HEK293 (cell line): ENCODE measurements at regions not wholly inside any gene's neighbourhood (a gene's known extent, or its start where the extent isn't known, plus 50 kb on each side); places are given as distances from the start of the nearest gene placed in this dataset.

Experiments used
- CTCF ChIA-PET: fragments of 350-600 bp; formaldehyde crosslinking; extraction: SDS; loops from one replicate; lab custom pipeline; 2021; ENCODE audit warnings: antibody characterized with exemption; lab: Yijun Ruan, JAX
- POLR2A ChIA-PET: fragments of 300-600 bp; formaldehyde crosslinking; extraction: SDS; loops from one replicate; lab custom pipeline; 2020; ENCODE audit warnings: antibody characterized with exemption, inconsistent platforms; lab: Yijun Ruan, JAX
- H3K27ac ChIP-seq: fragments of 200-500 bp; sonication (Bioruptor generic); 2 replicates; pipeline ENCODE4 v1.5.1; 2014; ENCODE audit warnings: low read depth, low read length, control low read depth, inconsistent platforms; ENCODE audit errors: extremely low read depth
- H3K36me3 ChIP-seq, 2 experiments: fragments of 200-500 bp in 1 of 2; sonication (Bioruptor generic) in 1 of 2; 1 replicate in 1 of 2; 2 replicates in 1 of 2; pipeline ENCODE4 v1.5.1; 2014 to 2017; ENCODE audit warnings: inconsistent platforms in 2 of 2, low read length in 2 of 2; ENCODE audit not compliant: control insufficient read depth in 2 of 2, insufficient read depth in 1 of 2
- H3K4me1 ChIP-seq: fragments of 200-500 bp; sonication (Bioruptor generic); 2 replicates; pipeline ENCODE4 v1.5.1; 2014; ENCODE audit warnings: mild to moderate bottlenecking, low read length, inconsistent platforms; ENCODE audit not compliant: control insufficient read depth, insufficient read depth
- H3K4me3 ChIP-seq: 2 replicates; pipeline ENCODE4 v1.5.1; 2011; ENCODE audit warnings: low read depth, mild to moderate bottlenecking, control low read depth, low read length, moderate library complexity
- H3K9me3 ChIP-seq: fragments of 200-500 bp; sonication (Bioruptor generic); 2 replicates; pipeline ENCODE4 v1.5.1; 2014; ENCODE audit warnings: low read depth, low read length, inconsistent platforms; ENCODE audit not compliant: control insufficient read depth, insufficient read depth
- EGR2 ChIP-seq: fragments of 450-650 bp; formaldehyde crosslinking; IDR thresholded peaks from 2 replicates; pipeline ENCODE4 v1.5.1; 2016; ENCODE audit warnings: low read depth, missing biosample characterization, missing genetic modification characterization
- GLI2 ChIP-seq: fragments of 450-650 bp; formaldehyde crosslinking; IDR thresholded peaks from 2 replicates; pipeline ENCODE4; 2017; ENCODE audit warnings: missing biosample characterization, missing genetic modification characterization, low read depth, borderline replicate concordance
- GLIS2 ChIP-seq: fragments of 450-650 bp; formaldehyde crosslinking; IDR thresholded peaks from 2 replicates; pipeline ENCODE4 v1.5.1; 2016; ENCODE audit warnings: missing biosample characterization, missing genetic modification characterization
- KLF1 ChIP-seq: fragments of 450-650 bp; formaldehyde crosslinking; IDR thresholded peaks from 2 replicates; pipeline ENCODE4 v1.5.1; 2016; ENCODE audit warnings: missing biosample characterization, missing genetic modification characterization
- SCRT2 ChIP-seq: fragments of 450-650 bp; formaldehyde crosslinking; IDR thresholded peaks from 2 replicates; pipeline ENCODE4 v1.5.1; 2016; ENCODE audit warnings: missing biosample characterization, missing genetic modification characterization
- SETDB1 ChIP-seq: IDR thresholded peaks from one replicate; pipeline ENCODE4 v1.6.1; 2017; ENCODE audit warnings: mild to moderate bottlenecking, low read length, moderate library complexity, mixed read lengths; ENCODE audit not compliant: insufficient read length
- ZBTB48 ChIP-seq: fragments of 450-650 bp; formaldehyde crosslinking; IDR thresholded peaks from 2 replicates; pipeline ENCODE4 v1.5.1; 2016; ENCODE audit warnings: missing biosample characterization, missing genetic modification characterization
- ZBTB8A ChIP-seq: fragments of 450-650 bp; formaldehyde crosslinking; IDR thresholded peaks from 2 replicates; pipeline ENCODE4 v1.5.1; 2016; ENCODE audit warnings: missing biosample characterization, missing genetic modification characterization
- ZFP3 ChIP-seq: fragments of 450-650 bp; formaldehyde crosslinking; IDR thresholded peaks from 2 replicates; pipeline ENCODE4 v1.5.1; 2016; ENCODE audit warnings: low read depth, missing biosample characterization, missing genetic modification characterization
- ZFP37 ChIP-seq: fragments of 450-650 bp; formaldehyde crosslinking; IDR thresholded peaks from 2 replicates; pipeline ENCODE4 v1.5.1; 2016; ENCODE audit warnings: missing biosample characterization, missing genetic modification characterization
- ZNF112 ChIP-seq: fragments of 450-650 bp; formaldehyde crosslinking; IDR thresholded peaks from 2 replicates; pipeline ENCODE4 v1.5.0; 2017; ENCODE audit warnings: missing biosample characterization, missing genetic modification characterization
- ZNF169 ChIP-seq: fragments of 450-650 bp; formaldehyde crosslinking; IDR thresholded peaks from 2 replicates; pipeline ENCODE4 v1.5.1; 2016; ENCODE audit warnings: missing biosample characterization, missing genetic modification characterization
- ZNF174 ChIP-seq: fragments of 450-650 bp; formaldehyde crosslinking; IDR thresholded peaks from 2 replicates; pipeline ENCODE4 v1.5.0; 2017; ENCODE audit warnings: missing biosample characterization, mild to moderate bottlenecking, missing genetic modification characterization
- ZNF211 ChIP-seq: fragments of 450-650 bp; formaldehyde crosslinking; IDR thresholded peaks from 2 replicates; pipeline ENCODE4 v1.5.1; 2016; ENCODE audit warnings: low read depth, missing biosample characterization, missing genetic modification characterization
- ZNF214 ChIP-seq: fragments of 450-650 bp; formaldehyde crosslinking; IDR thresholded peaks from 2 replicates; pipeline ENCODE4 v1.5.1; 2017; ENCODE audit warnings: missing biosample characterization, mild to moderate bottlenecking, missing genetic modification characterization, borderline replicate concordance
- ZNF266 ChIP-seq: fragments of 450-650 bp; formaldehyde crosslinking; IDR thresholded peaks from 2 replicates; pipeline ENCODE4 v1.5.1; 2016; ENCODE audit warnings: missing biosample characterization, missing genetic modification characterization, low read depth
- ZNF302 ChIP-seq: fragments of 450-650 bp; formaldehyde crosslinking; IDR thresholded peaks from 2 replicates; pipeline ENCODE4 v1.5.1; 2016; ENCODE audit warnings: missing biosample characterization, missing genetic modification characterization, low read depth
- ZNF426 ChIP-seq: fragments of 450-650 bp; formaldehyde crosslinking; IDR thresholded peaks from 2 replicates; pipeline ENCODE4 v1.5.1; 2017; ENCODE audit warnings: missing biosample characterization, missing genetic modification characterization, mild to moderate bottlenecking, inconsistent platforms, moderate library complexity
- ZNF548 ChIP-seq: fragments of 450-650 bp; formaldehyde crosslinking; IDR thresholded peaks from 2 replicates; pipeline ENCODE4 v1.5.1; 2016; ENCODE audit warnings: missing biosample characterization, missing genetic modification characterization
- ZNF558 ChIP-seq: fragments of 450-650 bp; formaldehyde crosslinking; IDR thresholded peaks from 2 replicates; pipeline ENCODE4 v1.5.1; 2016; ENCODE audit warnings: missing biosample characterization, missing genetic modification characterization
- ZNF701 ChIP-seq: fragments of 450-650 bp; formaldehyde crosslinking; IDR thresholded peaks from 2 replicates; pipeline ENCODE4 v1.5.1; 2016; ENCODE audit warnings: missing biosample characterization, missing genetic modification characterization
- ZNF777 ChIP-seq: fragments of 450-650 bp; formaldehyde crosslinking; IDR thresholded peaks from 2 replicates; pipeline ENCODE4 v1.5.1; 2017; ENCODE audit warnings: missing biosample characterization, missing genetic modification characterization, borderline replicate concordance
- ZNF830 ChIP-seq: fragments of 450-650 bp; IDR thresholded peaks from 2 replicates; pipeline ENCODE4 v1.5.0; 2018; ENCODE audit warnings: missing biosample characterization, missing genetic modification characterization, low read depth, mild to moderate bottlenecking, moderate library complexity
- ZSCAN23 ChIP-seq: fragments of 450-650 bp; formaldehyde crosslinking; IDR thresholded peaks from 2 replicates; pipeline ENCODE4 v1.5.1; 2016; ENCODE audit warnings: missing biosample characterization, missing genetic modification characterization
- TF ChIP-seq, protein P1 (sequence below): fragments of 450-650 bp; formaldehyde crosslinking; IDR thresholded peaks from 2 replicates; pipeline ENCODE4 v1.5.1; 2016; ENCODE audit warnings: missing biosample characterization, missing genetic modification characterization
- TF ChIP-seq, protein P2 (sequence below): fragments of 450-650 bp; formaldehyde crosslinking; IDR thresholded peaks from 2 replicates; pipeline ENCODE4 v1.5.1; 2017; ENCODE audit warnings: missing biosample characterization, missing genetic modification characterization
- TF ChIP-seq, protein P3 (sequence below): fragments of 450-650 bp; IDR thresholded peaks from 2 replicates; pipeline ENCODE4 v1.5.1; 2018; ENCODE audit warnings: missing biosample characterization, missing genetic modification characterization
- TF ChIP-seq, protein P4 (sequence below): fragments of 450-650 bp; formaldehyde crosslinking; IDR thresholded peaks from 2 replicates; pipeline ENCODE4 v1.5.1; 2016; ENCODE audit warnings: missing biosample characterization, missing genetic modification characterization
- TF ChIP-seq, protein P5 (sequence below): fragments of 450-650 bp; formaldehyde crosslinking; IDR thresholded peaks from 2 replicates; pipeline ENCODE4 v1.5.1; 2016; ENCODE audit warnings: missing biosample characterization, missing genetic modification characterization
- TF ChIP-seq, protein P6 (sequence below): fragments of 450-650 bp; formaldehyde crosslinking; IDR thresholded peaks from 2 replicates; pipeline ENCODE4 v1.5.1; 2016; ENCODE audit warnings: missing biosample characterization, missing genetic modification characterization

DNA sequence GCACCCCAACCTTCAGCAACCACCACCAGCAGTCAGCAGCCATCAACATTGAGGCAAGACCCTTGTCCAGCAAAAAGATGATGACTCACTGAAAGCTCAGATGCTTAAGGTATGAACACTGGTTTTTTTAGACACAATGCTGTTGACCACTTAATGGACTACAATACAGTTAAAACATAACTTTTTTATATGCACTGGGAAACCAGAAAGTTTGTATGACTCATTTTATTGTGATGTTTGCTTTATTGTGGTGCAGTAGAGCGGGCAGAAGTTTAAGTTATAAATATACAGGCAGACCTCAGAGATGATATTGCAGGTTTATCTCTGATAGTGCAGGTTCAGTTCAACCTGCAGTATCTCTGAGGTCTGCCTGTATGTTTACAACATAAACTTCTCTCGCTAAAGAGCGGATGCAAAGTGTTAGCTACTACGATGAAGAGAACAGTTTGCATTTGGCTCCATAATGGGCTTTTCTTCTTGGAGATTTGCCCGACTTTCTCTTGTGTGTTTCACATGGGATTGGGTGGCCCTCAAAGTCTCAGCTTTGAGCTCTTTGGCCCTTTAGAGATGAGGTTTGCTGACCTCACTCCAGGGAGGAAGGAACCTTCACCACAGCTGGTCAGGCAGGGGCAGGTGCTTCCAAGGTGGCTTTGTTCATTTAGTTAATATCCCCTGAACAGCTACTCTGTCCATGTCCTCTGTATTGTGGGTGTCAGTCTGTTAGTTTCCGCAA, 84.4 kb upstream of the SHH start:
- Histone ChIP-seq H3K4me1 (no peaks in the 10 kb centered on the region), H3K4me3 (no peak overlapping the region), H3K9me3 (no peaks in the 10 kb centered on the region), H3K27ac (no peak overlapping the region), H3K36me3 (no peaks in the 10 kb centered on the region)
- ChIA-PET POLR2A (no interaction called here), CTCF (interaction anchor here (1.1 kb wide), 1 partner anchor 15 kb away, joined by 3 read pairs; no protein-coding TSS in a partner anchor)
- TF ChIP-seq KLF1 (tag by site-specific recombination), result no peak
- TF ChIP-seq ZNF214, result no peak
- no peak for TF ChIP-seq ZNF266 (tag by site-specific recombination)
- no peak for TF ChIP-seq ZFP37 (tag by site-specific recombination)
- no peak for TF ChIP-seq ZNF701 (tag by site-specific recombination)
- TF ChIP-seq ZNF112 (tag by site-specific recombination), result no peak
- TF ChIP-seq ZBTB8A (tag by site-specific recombination), result no peak
- TF ChIP-seq ZNF558 (tag by site-specific recombination), result no peak
- TF ChIP-seq GLIS2 (tag by site-specific recombination), result no peak
- no peak for TF ChIP-seq ZNF777 (tag by site-specific recombination)
- TF ChIP-seq SETDB1, result no peak
- no peak for TF ChIP-seq GLI2
- TF ChIP-seq ZNF830 (tag by site-specific recombination), result no peak
- no peak for TF ChIP-seq EGR2 (tag by site-specific recombination)

DNA sequence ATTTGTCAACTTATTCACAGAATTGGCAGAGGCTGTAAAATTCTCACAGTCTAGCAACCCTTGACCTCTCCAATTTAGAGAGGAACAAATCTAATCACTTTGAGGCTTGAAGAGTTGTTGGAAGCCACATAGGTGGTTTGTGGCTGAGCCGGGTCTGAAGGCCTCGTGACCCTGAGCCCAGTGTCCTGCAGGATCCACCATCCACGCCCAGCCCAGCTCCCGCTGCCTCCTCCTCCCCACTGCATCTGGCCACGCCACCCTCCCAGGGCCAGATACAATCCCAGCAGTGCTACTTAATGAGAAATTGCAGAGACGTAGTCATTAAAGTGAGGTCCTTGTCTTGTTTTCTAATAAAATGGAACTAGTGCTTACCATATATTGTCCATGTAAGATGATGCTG, 81.4 kb upstream of the SHH start:
- CTCF ChIA-PET, result no interaction called here
- H3K4me1 ChIP-seq, result no peaks in the 10 kb centered on the region
- no peak overlapping the region for H3K4me3 ChIP-seq
- POLR2A ChIA-PET, result no interaction called here
- no peaks in the 10 kb centered on the region for H3K36me3 ChIP-seq
- H3K27ac ChIP-seq, result no peak overlapping the region
- no peaks in the 10 kb centered on the region for H3K9me3 ChIP-seq
- TF ChIP-seq ZNF426 (tag by site-specific recombination) (no peak), ZNF211 (no peak), ZBTB48 (tag by site-specific recombination) (no peak), ZNF302 (tag by site-specific recombination) (no peak), ZNF548 (tag by site-specific recombination) (no peak), ZSCAN23 (tag by site-specific recombination) (no peak), ZNF169 (no peak), ZNF174 (tag by site-specific recombination) (no peak), SCRT2 (no peak), ZFP3 (tag by site-specific recombination) (no peak)
- TF ChIP-seq, protein P1, sequence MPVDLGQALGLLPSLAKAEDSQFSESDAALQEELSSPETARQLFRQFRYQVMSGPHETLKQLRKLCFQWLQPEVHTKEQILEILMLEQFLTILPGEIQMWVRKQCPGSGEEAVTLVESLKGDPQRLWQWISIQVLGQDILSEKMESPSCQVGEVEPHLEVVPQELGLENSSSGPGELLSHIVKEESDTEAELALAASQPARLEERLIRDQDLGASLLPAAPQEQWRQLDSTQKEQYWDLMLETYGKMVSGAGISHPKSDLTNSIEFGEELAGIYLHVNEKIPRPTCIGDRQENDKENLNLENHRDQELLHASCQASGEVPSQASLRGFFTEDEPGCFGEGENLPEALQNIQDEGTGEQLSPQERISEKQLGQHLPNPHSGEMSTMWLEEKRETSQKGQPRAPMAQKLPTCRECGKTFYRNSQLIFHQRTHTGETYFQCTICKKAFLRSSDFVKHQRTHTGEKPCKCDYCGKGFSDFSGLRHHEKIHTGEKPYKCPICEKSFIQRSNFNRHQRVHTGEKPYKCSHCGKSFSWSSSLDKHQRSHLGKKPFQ (tag by site-specific recombination), result no peak
- TF ChIP-seq, protein P2, sequence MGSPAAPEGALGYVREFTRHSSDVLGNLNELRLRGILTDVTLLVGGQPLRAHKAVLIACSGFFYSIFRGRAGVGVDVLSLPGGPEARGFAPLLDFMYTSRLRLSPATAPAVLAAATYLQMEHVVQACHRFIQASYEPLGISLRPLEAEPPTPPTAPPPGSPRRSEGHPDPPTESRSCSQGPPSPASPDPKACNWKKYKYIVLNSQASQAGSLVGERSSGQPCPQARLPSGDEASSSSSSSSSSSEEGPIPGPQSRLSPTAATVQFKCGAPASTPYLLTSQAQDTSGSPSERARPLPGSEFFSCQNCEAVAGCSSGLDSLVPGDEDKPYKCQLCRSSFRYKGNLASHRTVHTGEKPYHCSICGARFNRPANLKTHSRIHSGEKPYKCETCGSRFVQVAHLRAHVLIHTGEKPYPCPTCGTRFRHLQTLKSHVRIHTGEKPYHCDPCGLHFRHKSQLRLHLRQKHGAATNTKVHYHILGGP (tag by site-specific recombination), result no peak
- TF ChIP-seq, protein P3, sequence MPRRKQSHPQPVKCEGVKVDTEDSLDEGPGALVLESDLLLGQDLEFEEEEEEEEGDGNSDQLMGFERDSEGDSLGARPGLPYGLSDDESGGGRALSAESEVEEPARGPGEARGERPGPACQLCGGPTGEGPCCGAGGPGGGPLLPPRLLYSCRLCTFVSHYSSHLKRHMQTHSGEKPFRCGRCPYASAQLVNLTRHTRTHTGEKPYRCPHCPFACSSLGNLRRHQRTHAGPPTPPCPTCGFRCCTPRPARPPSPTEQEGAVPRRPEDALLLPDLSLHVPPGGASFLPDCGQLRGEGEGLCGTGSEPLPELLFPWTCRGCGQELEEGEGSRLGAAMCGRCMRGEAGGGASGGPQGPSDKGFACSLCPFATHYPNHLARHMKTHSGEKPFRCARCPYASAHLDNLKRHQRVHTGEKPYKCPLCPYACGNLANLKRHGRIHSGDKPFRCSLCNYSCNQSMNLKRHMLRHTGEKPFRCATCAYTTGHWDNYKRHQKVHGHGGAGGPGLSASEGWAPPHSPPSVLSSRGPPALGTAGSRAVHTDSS (tag by site-specific recombination), result no peak
- TF ChIP-seq, protein P4, sequence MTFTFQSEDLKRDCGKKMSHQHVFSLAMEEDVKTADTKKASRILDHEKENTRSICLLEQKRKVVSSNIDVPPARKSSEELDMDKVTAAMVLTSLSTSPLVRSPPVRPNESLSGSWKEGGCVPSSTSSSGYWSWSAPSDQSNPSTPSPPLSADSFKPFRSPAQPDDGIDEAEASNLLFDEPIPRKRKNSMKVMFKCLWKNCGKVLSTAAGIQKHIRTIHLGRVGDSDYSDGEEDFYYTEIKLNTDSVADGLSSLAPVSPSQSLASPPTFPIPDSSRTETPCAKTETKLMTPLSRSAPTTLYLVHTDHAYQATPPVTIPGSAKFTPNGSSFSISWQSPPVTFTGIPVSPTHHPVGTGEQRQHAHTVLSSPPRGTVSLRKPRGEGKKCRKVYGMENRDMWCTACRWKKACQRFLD (tag by site-specific recombination), result no peak
- TF ChIP-seq, protein P5, sequence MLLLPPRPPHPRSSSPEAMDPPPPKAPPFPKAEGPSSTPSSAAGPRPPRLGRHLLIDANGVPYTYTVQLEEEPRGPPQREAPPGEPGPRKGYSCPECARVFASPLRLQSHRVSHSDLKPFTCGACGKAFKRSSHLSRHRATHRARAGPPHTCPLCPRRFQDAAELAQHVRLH (tag by site-specific recombination), result no peak
- TF ChIP-seq, protein P6, sequence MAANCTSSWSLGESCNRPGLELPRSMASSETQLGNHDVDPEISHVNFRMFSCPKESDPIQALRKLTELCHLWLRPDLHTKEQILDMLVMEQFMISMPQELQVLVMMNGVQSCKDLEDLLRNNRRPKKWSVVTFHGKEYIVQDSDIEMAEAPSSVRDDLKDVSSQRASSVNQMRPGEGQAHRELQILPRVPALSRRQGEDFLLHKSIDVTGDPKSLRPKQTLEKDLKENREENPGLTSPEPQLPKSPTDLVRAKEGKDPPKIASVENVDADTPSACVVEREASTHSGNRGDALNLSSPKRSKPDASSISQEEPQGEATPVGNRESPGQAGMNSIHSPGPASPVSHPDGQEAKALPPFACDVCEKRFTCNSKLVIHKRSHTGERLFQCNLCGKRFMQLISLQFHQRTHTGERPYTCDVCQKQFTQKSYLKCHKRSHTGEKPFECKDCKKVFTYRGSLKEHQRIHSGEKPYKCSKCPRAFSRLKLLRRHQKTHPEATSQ (tag by site-specific recombination), result no peak
